Testis (tissue), 2 donors: ENCODE measurements at regions not wholly inside any gene's neighbourhood (a gene's known extent, or its start where the extent isn't known, plus 50 kb on each side); places are given as distances from the start of the nearest gene placed in this dataset.

Experiments
- DNase-seq: peaks from one replicate; pipeline ENCODE4 v3.0.0-alpha.2; 2019
- H3K27ac ChIP-seq, 2 donors: fragments of 200-600 bp; sonication (generic); one replicate each; pipeline ENCODE4 v1.5.1; 2019
- H3K27me3 ChIP-seq: fragments of 200-600 bp; sonication (generic); one replicate; pipeline ENCODE4 v1.5.1; 2019
- H3K36me3 ChIP-seq: fragments of 200-600 bp; sonication (generic); one replicate; pipeline ENCODE4 v1.5.1; 2017; ENCODE audit warnings: low read depth; ENCODE audit errors: missing control alignments
- H3K4me1 ChIP-seq: fragments of 200-600 bp; sonication (generic); one replicate; pipeline ENCODE4 v1.5.1; 2019
- H3K4me3 ChIP-seq, 2 donors: fragments of 200-600 bp; sonication (generic); one replicate each; pipeline ENCODE4 v1.5.1; 2017 to 2019
- H3K9me3 ChIP-seq: fragments of 200-600 bp; sonication (generic); one replicate; pipeline ENCODE4 v1.5.1; 2017
- POLR2A ChIP-seq: fragments of 450-650 bp; IDR thresholded peaks from one replicate; pipeline ENCODE4 v1.6.1; 2017; ENCODE audit warnings: antibody characterized with exemption, mild to moderate bottlenecking, moderate library complexity
- WGBS, 2 donors: methylation state at CpG; one replicate each; pipeline ENCODE4 v1.1.5; 2018; 5-methylcytosine and 5-hydroxymethylcytosine counted together
- intact Hi-C: fragments of 100-400 bp; cut with DNase I; formaldehyde crosslinking; loops from one replicate; pipeline ENCODE4 v1.15.1; 2023; ENCODE audit warnings: low total_unique reads
- TF ChIP-seq, protein P1 (sequence below), 3 experiments: fragments of 450-650 bp in 2 of 3; fragments of 200-600 bp in 1 of 3; sonication (generic) in 1 of 3; IDR thresholded peaks; one replicate each; pipeline ENCODE4 v1.5.1; 2016 to 2019; ENCODE audit warnings: antibody characterized with exemption in 3 of 3, mild to moderate bottlenecking in 2 of 3, moderate library complexity in 1 of 3

DNA sequence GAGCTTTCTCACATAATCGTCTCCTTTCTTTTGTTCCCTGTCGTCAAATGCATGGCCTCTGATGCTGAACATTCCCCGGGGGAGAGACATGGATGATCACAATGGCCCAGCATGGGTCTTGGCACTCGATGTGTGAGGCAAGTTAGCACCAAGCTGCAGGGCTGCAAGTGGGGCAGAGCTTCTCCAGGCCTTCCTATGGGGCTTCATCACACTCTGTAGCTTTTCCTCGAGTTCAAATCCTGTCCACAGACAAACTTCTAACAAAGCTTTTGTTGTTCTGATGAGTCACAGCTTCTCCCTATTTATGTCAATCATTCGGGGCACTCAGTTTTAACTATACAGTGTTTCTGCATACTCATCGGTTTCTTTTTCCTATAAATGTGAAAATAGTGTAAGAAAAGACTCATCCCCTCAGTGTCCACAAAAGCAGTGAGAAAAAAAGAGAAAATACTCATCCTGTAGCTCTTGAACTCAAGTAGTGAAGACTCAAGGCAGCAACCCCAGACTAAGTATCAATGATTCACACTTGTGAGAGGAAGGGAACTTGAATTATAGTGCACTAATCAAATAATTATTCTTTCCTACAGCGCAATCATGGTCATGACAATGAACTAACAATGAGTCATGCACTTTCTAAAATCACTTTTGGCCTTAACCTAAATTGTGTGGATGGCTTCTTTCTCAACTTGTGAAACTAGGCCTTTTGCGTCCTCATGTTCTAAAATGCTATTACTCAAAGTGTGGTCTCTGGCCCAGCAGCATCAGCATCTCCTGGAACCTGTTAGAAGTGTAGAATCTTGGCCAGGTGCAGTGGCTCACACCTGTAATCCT is 68.4 kb upstream of the NOX3 start:
- no peak overlapping the region for H3K27ac ChIP-seq

DNA sequence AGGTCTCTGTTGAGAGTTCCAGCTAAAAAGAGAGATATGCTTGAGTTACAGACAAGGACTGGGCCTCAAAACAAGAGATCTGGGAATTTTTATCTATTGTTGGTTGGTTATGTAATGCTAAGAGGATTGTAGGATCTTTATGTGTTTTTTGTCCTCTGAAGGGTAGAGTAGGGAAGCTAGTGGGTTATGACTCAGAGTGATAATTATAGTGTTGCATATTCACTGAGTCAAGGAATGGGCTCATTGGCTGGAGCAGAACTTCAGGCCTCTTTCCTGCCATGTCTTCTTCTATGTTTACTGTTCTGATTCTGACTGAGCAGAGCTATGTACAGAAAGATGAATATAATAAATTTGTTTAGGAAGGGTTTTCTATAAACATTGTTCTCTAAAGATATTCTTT is 66.1 kb upstream of the NOX3 start:
- Histone ChIP-seq H3K27ac (no peak overlapping the region), H3K4me3 (no peak overlapping the region), H3K27me3 (no peaks in the 10 kb centered on the region), H3K9me3 (no peaks in the 10 kb centered on the region), H3K36me3 (no peaks in the 10 kb centered on the region), H3K4me1 (no peaks in the 10 kb centered on the region)
- TF ChIP-seq, protein P1, sequence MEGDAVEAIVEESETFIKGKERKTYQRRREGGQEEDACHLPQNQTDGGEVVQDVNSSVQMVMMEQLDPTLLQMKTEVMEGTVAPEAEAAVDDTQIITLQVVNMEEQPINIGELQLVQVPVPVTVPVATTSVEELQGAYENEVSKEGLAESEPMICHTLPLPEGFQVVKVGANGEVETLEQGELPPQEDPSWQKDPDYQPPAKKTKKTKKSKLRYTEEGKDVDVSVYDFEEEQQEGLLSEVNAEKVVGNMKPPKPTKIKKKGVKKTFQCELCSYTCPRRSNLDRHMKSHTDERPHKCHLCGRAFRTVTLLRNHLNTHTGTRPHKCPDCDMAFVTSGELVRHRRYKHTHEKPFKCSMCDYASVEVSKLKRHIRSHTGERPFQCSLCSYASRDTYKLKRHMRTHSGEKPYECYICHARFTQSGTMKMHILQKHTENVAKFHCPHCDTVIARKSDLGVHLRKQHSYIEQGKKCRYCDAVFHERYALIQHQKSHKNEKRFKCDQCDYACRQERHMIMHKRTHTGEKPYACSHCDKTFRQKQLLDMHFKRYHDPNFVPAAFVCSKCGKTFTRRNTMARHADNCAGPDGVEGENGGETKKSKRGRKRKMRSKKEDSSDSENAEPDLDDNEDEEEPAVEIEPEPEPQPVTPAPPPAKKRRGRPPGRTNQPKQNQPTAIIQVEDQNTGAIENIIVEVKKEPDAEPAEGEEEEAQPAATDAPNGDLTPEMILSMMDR (IDR thresholded peaks at IDR 0.05): no peak
- TF ChIP-seq POLR2A: no peak
- intact Hi-C loops: no loop called here
- no peak for DNase-seq

More for the DNA sequence above, 68.4 kb upstream of the NOX3 start:
- no peaks in the 10 kb centered on the region for H3K27me3 ChIP-seq
- TF ChIP-seq, protein P1 (IDR thresholded peaks at IDR 0.05): no peak
- TF ChIP-seq POLR2A: no peak
- H3K9me3 ChIP-seq: no peaks in the 10 kb centered on the region
- H3K4me3 ChIP-seq: no peak overlapping the region
- H3K36me3 ChIP-seq: no peaks in the 10 kb centered on the region
- DNase-seq: no peak
- WGBS, 2 donors: 71 to 78% methylated on average over 9 of the region's 9 CpGs
- no peaks in the 10 kb centered on the region for H3K4me1 ChIP-seq
- intact Hi-C loops: no loop called here

DNA sequence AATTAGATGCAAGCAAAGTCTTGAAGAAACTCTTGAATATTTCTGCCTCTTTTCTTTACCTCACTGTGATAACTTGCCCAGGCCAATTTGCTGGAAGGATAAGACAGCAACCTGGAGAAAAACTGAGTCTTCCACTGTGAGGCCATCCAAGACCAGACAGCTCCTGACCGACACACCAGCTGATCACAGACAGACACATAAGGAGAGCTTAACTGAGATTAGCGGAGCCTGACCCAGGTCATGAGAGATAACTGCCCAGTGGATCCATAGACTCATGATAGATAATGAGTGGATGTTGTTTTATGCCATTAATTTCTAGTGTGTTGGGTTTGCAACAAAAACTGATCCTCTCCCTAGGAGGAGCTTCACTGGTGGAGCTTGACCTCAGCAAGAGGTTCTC is 64.4 kb upstream of the NOX3 start:
- Histone ChIP-seq H3K36me3 (no peaks in the 10 kb centered on the region), H3K27me3 (no peaks in the 10 kb centered on the region), H3K27ac (no peak overlapping the region), H3K4me1 (no peaks in the 10 kb centered on the region), H3K9me3 (no peaks in the 10 kb centered on the region), H3K4me3 (no peak overlapping the region)
- DNase-seq: no peak
- intact Hi-C loops: no loop called here
- TF ChIP-seq, protein P1 (IDR thresholded peaks at IDR 0.05): no peak
- no peak for TF ChIP-seq POLR2A
- 90 to 96% methylated on average over 2 of the region's 2 CpGs for WGBS, 2 donors

DNA sequence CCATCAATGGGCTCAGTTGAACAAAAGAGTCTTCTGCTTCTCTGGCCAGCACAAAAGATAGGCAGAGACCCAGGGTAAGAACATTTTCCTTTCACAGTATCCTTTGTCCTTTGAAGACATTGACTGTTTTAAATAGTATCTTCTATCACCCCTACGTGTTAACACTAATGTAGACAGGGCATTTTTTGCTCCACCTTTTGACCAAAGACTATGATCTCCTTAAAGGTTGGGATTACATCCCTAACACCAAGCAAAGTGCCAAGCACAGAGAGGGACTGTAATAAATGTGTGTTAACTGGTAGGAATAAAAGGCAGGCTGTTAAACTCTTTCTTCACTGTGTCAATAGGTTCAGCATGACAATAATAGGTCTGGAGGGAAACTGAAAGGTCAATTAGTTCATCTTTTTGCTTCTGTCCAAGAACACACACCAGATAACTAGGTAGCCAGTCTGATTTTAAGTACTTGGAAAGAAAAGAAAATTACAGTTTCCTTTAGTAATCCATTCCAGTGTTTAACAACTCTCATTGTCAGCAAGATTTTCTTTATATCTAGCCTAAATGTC is 63.6 kb upstream of the NOX3 start:
- DNase-seq: no peak
- no peak for TF ChIP-seq POLR2A
- TF ChIP-seq, protein P1 (IDR thresholded peaks at IDR 0.05): no peak
- WGBS, 2 donors: 76 to 78% methylated on average over 1 of the region's 1 CpG
- Histone ChIP-seq H3K27ac (no peak overlapping the region), H3K36me3 (no peaks in the 10 kb centered on the region), H3K9me3 (no peaks in the 10 kb centered on the region), H3K4me1 (no peaks in the 10 kb centered on the region), H3K4me3 (no peak overlapping the region), H3K27me3 (no peaks in the 10 kb centered on the region)
- intact Hi-C loops: no loop called here

DNA sequence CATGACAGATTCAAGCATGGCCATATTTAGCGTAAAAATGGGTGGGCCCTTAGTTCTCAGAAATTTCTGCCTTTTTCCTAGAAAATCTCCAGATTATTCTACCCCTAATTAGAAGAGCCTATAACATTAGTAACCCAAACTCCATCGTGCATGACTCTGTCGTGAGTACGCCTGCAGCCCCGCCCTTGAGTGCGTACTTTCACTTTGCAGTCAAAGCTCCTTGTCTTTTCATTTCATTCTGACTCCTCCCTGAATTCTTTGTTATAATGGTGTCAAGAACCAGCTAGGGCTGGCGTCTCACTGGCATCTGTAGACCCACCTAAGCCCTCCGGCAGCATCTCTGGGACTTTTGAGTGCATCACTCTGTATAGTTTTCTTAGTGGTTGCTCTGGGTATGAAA is 61.7 kb upstream of the NOX3 start:
- no peaks in the 10 kb centered on the region for H3K9me3 ChIP-seq
- H3K27me3 ChIP-seq: no peaks in the 10 kb centered on the region
- 69 to 78% methylated on average over 8 of the region's 8 CpGs for WGBS, 2 donors
- no peaks in the 10 kb centered on the region for H3K36me3 ChIP-seq
- DNase-seq: no peak
- H3K27ac ChIP-seq: no peak overlapping the region
- no peak overlapping the region for H3K4me3 ChIP-seq
- intact Hi-C loops: no loop called here
- TF ChIP-seq, protein P1 (IDR thresholded peaks at IDR 0.05): no peak
- no peak for TF ChIP-seq POLR2A
- no peaks in the 10 kb centered on the region for H3K4me1 ChIP-seq
